H1 (cell line): ENCODE measurements at regions not wholly inside any gene's neighbourhood (a gene's known extent, or its start where the extent isn't known, plus 50 kb on each side); places are given as distances from the start of the nearest gene placed in this dataset.

Experiments
- CTCF ChIA-PET: fragments of 300-600 bp; sonication (Branson Sonifier 250); formaldehyde crosslinking; loops from one replicate; lab custom pipeline; 2021; ENCODE audit not compliant: partially characterized antibody; lab: Charles Lee
- POLR2A ChIA-PET: fragments of 300-600 bp; sonication (Branson Sonifier 250); formaldehyde crosslinking; loops from one replicate; lab custom pipeline; 2021; ENCODE audit warnings: inconsistent platforms; ENCODE audit not compliant: partially characterized antibody; lab: Charles Lee
- DNase-seq, 2 experiments: peaks; one replicate each; pipeline versions ENCODE4 v3.0.0 to v3.0.0-alpha.2; 2010 to 2022; ENCODE audit warnings: low spot score in 2 of 2, low read depth in 1 of 2, mixed read lengths in 1 of 2
- FAIRE-seq: peaks from 2 replicates; lab custom pipeline; 2011; peaks lifted over from hg19 to GRCh38; lab: Jason Lieb, UNC
- H2AFZ ChIP-seq: 2 replicates; pipeline ENCODE4 v1.8.1; 2012; ENCODE audit warnings: low read length, inconsistent platforms
- H2AK5ac ChIP-seq: 2 replicates; pipeline ENCODE4 v1.6.1; 2013; ENCODE audit warnings: low read depth, low read length
- H2BK120ac ChIP-seq: replicated peaks from 2 replicates; pipeline ENCODE3; 2013; ENCODE audit warnings: low read depth, low read length, inconsistent platforms
- H2BK12ac ChIP-seq: 2 replicates; pipeline ENCODE4 v1.6.1; 2013; ENCODE audit warnings: low read depth, low read length
- H2BK15ac ChIP-seq: 2 replicates; pipeline ENCODE4 v1.6.1; 2013; ENCODE audit warnings: low read length
- H2BK20ac ChIP-seq: 2 replicates; pipeline ENCODE4 v1.6.1; 2013; ENCODE audit warnings: low read length
- H2BK5ac ChIP-seq: 2 replicates; pipeline ENCODE4 v1.6.1; 2013; ENCODE audit warnings: low read depth, low read length
- H3K14ac ChIP-seq: 2 replicates; pipeline ENCODE4 v1.6.1; 2013; ENCODE audit warnings: inconsistent platforms; ENCODE audit not compliant: insufficient read length
- H3K18ac ChIP-seq: 2 replicates; pipeline ENCODE4 v1.6.1; 2013; ENCODE audit warnings: low read length; ENCODE audit errors: extremely low read depth
- H3K23ac ChIP-seq: 2 replicates; pipeline ENCODE4 v1.6.1; 2013; ENCODE audit warnings: inconsistent platforms; ENCODE audit not compliant: insufficient read length
- H3K23me2 ChIP-seq: 2 replicates; pipeline ENCODE4 v1.6.1; 2013; ENCODE audit warnings: low read depth, low read length
- H3K27ac ChIP-seq: 2 replicates; pipeline ENCODE4 v1.6.1; 2011; ENCODE audit warnings: low read depth, low read length, inconsistent platforms
- H3K27me3 ChIP-seq, 4 experiments: replicated peaks in 1 of 4; 1 replicate in 1 of 4; 2 replicates in 3 of 4; pipeline versions ENCODE4 v1.6.1 to v1.8.1; 2011 to 2013; ENCODE audit warnings: low read length in 3 of 4, mild to moderate bottlenecking in 3 of 4, inconsistent platforms in 2 of 4, mixed read lengths in 2 of 4, moderate library complexity in 1 of 4; ENCODE audit not compliant: control insufficient read depth in 3 of 4, insufficient read depth in 3 of 4; ENCODE audit errors: extremely low read depth in 1 of 4
- H3K36me3 ChIP-seq, 4 experiments: 2 replicates each; pipeline versions ENCODE4 v1.6.1 to v1.8.1; 2011 to 2013; ENCODE audit warnings: mild to moderate bottlenecking in 4 of 4, low read length in 3 of 4, moderate library complexity in 2 of 4, control low read depth in 1 of 4, inconsistent platforms in 1 of 4; ENCODE audit not compliant: insufficient read depth in 4 of 4, control insufficient read depth in 2 of 4
- H3K4ac ChIP-seq: replicated peaks from 2 replicates; pipeline ENCODE3; 2013; ENCODE audit warnings: low read length, low read depth, mixed read lengths, inconsistent platforms; ENCODE audit not compliant: insufficient read length
- H3K4me1 ChIP-seq, 4 experiments: replicated peaks in 1 of 4; 1 replicate in 1 of 4; 2 replicates in 3 of 4; pipeline versions ENCODE4 v1.6.1 to v1.8.1; 2011 to 2013; ENCODE audit warnings: low read length in 3 of 4, inconsistent platforms in 2 of 4, mixed read lengths in 1 of 4; ENCODE audit not compliant: insufficient read depth in 4 of 4, control insufficient read depth in 3 of 4
- H3K4me2 ChIP-seq, 2 experiments: 2 replicates each; pipeline versions ENCODE4 v1.6.1 to v1.8.1; 2011 to 2013; ENCODE audit warnings: low read depth in 2 of 2, low read length in 2 of 2, control low read depth in 1 of 2, inconsistent platforms in 1 of 2, mild to moderate bottlenecking in 1 of 2; ENCODE audit not compliant: insufficient read depth in 1 of 2
- H3K4me3 ChIP-seq, 4 experiments: fragments of 200-600, 300-600 bp in 1 of 4; sonication (generic), shearing (Covaris generic), sonication (Bioruptor Twin) in 1 of 4; 2 replicates each; pipeline versions ENCODE4 v1.5.1 to v1.8.1; 2011 to 2016; ENCODE audit warnings: low read length in 4 of 4, low read depth in 3 of 4, control low read depth in 2 of 4, inconsistent platforms in 2 of 4, mild to moderate bottlenecking in 2 of 4, mixed read lengths in 1 of 4, moderate library complexity in 1 of 4; ENCODE audit not compliant: insufficient read depth in 2 of 4; ENCODE audit errors: extremely low read depth in 1 of 4
- H3K56ac ChIP-seq: replicated peaks from 2 replicates; pipeline ENCODE3; 2013; ENCODE audit warnings: low read depth, mild to moderate bottlenecking, mixed read lengths, low read length, inconsistent platforms; ENCODE audit not compliant: insufficient read length
- H3K79me1 ChIP-seq: 2 replicates; pipeline ENCODE4 v1.6.1; 2013; ENCODE audit warnings: low read depth, low read length, control low read depth
- H3K79me2 ChIP-seq, 2 experiments: 2 replicates each; pipeline versions ENCODE4 v1.6.1 to v1.8.1; 2012 to 2013; ENCODE audit warnings: low read length in 2 of 2, mild to moderate bottlenecking in 2 of 2, inconsistent platforms in 1 of 2; ENCODE audit not compliant: insufficient read depth in 2 of 2, control insufficient read depth in 1 of 2
- H3K9ac ChIP-seq, 4 experiments: replicated peaks in 1 of 4; 1 replicate in 1 of 4; 2 replicates in 3 of 4; pipeline versions ENCODE4 v1.6.1 to v1.8.1; 2011 to 2013; ENCODE audit warnings: low read depth in 3 of 4, low read length in 3 of 4, control low read depth in 2 of 4, mild to moderate bottlenecking in 2 of 4, moderate library complexity in 2 of 4, inconsistent platforms in 1 of 4; ENCODE audit errors: extremely low read depth in 1 of 4
- H3K9me3 ChIP-seq, 2 experiments: 2 replicates each; pipeline versions ENCODE4 v1.6.1 to v1.8.1; 2012 to 2013; ENCODE audit warnings: mild to moderate bottlenecking in 2 of 2, moderate library complexity in 2 of 2, control low read depth in 1 of 2, inconsistent platforms in 1 of 2, low read depth in 1 of 2, low read length in 1 of 2, mixed read lengths in 1 of 2; ENCODE audit not compliant: insufficient read depth in 2 of 2
- H4K20me1 ChIP-seq, 2 experiments: replicated peaks in 1 of 2; 2 replicates each; pipeline versions ENCODE3 to v1.8.1; 2011 to 2013; ENCODE audit warnings: inconsistent platforms in 2 of 2, low read length in 2 of 2, mild to moderate bottlenecking in 1 of 2; ENCODE audit not compliant: insufficient read depth in 2 of 2, control insufficient read depth in 1 of 2
- H4K5ac ChIP-seq: 2 replicates; pipeline ENCODE4 v1.6.1; 2013; ENCODE audit warnings: low read length, low read depth, mixed read lengths, inconsistent platforms; ENCODE audit not compliant: insufficient read length
- H4K8ac ChIP-seq: 2 replicates; pipeline ENCODE4 v1.8.0; 2013; ENCODE audit warnings: mild to moderate bottlenecking, moderate library complexity, low read length, inconsistent platforms; ENCODE audit not compliant: insufficient read depth; ENCODE audit errors: extremely low read depth
- H4K91ac ChIP-seq: replicated peaks from 2 replicates; pipeline ENCODE3; 2013; ENCODE audit warnings: low read length, mixed read lengths, inconsistent platforms; ENCODE audit not compliant: insufficient read length
- ATF2 ChIP-seq: IDR thresholded peaks from 2 replicates; pipeline ENCODE4 v1.6.1; 2012; ENCODE audit warnings: low read length, inconsistent platforms
- ATF3 ChIP-seq: IDR thresholded peaks from 2 replicates; pipeline ENCODE4 v1.6.1; 2011; ENCODE audit warnings: low read depth, mild to moderate bottlenecking, low read length; ENCODE audit not compliant: insufficient read depth
- BRCA1 ChIP-seq: IDR thresholded peaks from 2 replicates; pipeline ENCODE4 v1.6.1; 2012; ENCODE audit warnings: low read depth, low read length, improper control_type of control experiment
- CEBPB ChIP-seq: IDR thresholded peaks from 2 replicates; pipeline ENCODE4 v1.6.1; 2012; ENCODE audit warnings: low read depth, low read length
- CREB1 ChIP-seq: IDR thresholded peaks from 2 replicates; pipeline ENCODE4 v1.6.1; 2012; ENCODE audit warnings: inconsistent platforms
- E2F6 ChIP-seq: IDR thresholded peaks from 2 replicates; pipeline ENCODE4 v1.6.1; 2012; ENCODE audit warnings: inconsistent platforms
- HDAC2 ChIP-seq, 2 experiments: fragments of 300-600 bp in 1 of 2; sonication (generic) in 1 of 2; IDR thresholded peaks; 2 replicates each; pipeline ENCODE4 v1.6.1; 2011 to 2012; ENCODE audit warnings: low read depth in 2 of 2, low read length in 2 of 2, mild to moderate bottlenecking in 2 of 2, moderate library complexity in 2 of 2, borderline replicate concordance in 1 of 2, inconsistent platforms in 1 of 2
- RBBP5 ChIP-seq: IDR thresholded peaks from 2 replicates; pipeline ENCODE4 v1.7.1; 2012; ENCODE audit warnings: low read depth, mild to moderate bottlenecking, inconsistent platforms, low read length, moderate library complexity, borderline replicate concordance
- RNF2 ChIP-seq: fragments of 200-900, 300-1000 bp; sonication (generic); IDR thresholded peaks from 2 replicates; pipeline ENCODE4 v1.7.1; 2016; ENCODE audit warnings: borderline replicate concordance, low read depth, mild to moderate bottlenecking, antibody characterized with exemption, low read length; ENCODE audit not compliant: poor library complexity, severe bottlenecking; ENCODE audit errors: missing control alignments
- SIN3A ChIP-seq, 2 experiments: IDR thresholded peaks in 1 of 2; conservative IDR thresholded peaks in 1 of 2; 2 replicates each; pipeline ENCODE4 v1.6.1; 2011 to 2012; ENCODE audit warnings: low read length in 2 of 2, improper control_type of control experiment in 1 of 2, low read depth in 1 of 2, mild to moderate bottlenecking in 1 of 2
- TAF7 ChIP-seq: optimal IDR thresholded peaks from 2 replicates; pipeline ENCODE3; 2011; ENCODE audit warnings: low read depth, mild to moderate bottlenecking, inconsistent platforms, low read length, moderate library complexity, borderline replicate concordance
- WGBS, 2 experiments: shearing (Covaris generic) in 1 of 2; methylation state at CpG; one replicate each; pipeline versions ENCODE4 v1.1.6 to v1.1.7; 2013 to 2015; ENCODE audit warnings: low lambda C conversion rate in 2 of 2, mixed read lengths in 2 of 2, inconsistent platforms in 1 of 2, low coverage in 1 of 2, missing lambda C conversion rate in 1 of 2; ENCODE audit not compliant: insufficient replicate concordance in 2 of 2, insufficient coverage in 1 of 2, insufficient read length in 1 of 2; ENCODE audit errors: extremely low coverage in 1 of 2, missing lambda C conversion rate in 1 of 2; 5-methylcytosine and 5-hydroxymethylcytosine counted together

GRCh38 chr3:153567011-153567410 is 405.0 kb downstream of the RAP2B start:
- H3K9me3 ChIP-seq: peaks cover 19 to 21% of the 10 kb centered on the region in 2 experiments
- ChIA-PET POLR2A (no interaction called here), CTCF (no interaction called here)
- 84% methylated on average over 1 of the region's 1 CpG; no CpG with 5 or more reads in 1 of the 2 experiments for WGBS, 2 experiments
- H3K27ac ChIP-seq: no peak overlapping the region
- H3K18ac ChIP-seq: no peak overlapping the region
- H3K14ac ChIP-seq: no peak overlapping the region
- DNase-seq: no peak
- H2BK120ac ChIP-seq: no peak overlapping the region
- no peak overlapping the region for H2BK12ac ChIP-seq
- H3K23ac ChIP-seq: no peak overlapping the region
- H2BK15ac ChIP-seq: no peak overlapping the region
- H3K79me1 ChIP-seq: no peaks in the 10 kb centered on the region
- H3K56ac ChIP-seq: no peak overlapping the region
- no peak overlapping the region for H4K5ac ChIP-seq
- H3K36me3 ChIP-seq: no peaks in the 10 kb centered on the region
- H3K23me2 ChIP-seq: no peaks in the 10 kb centered on the region
- H2AK5ac ChIP-seq: no peak overlapping the region
- no peak overlapping the region for H4K8ac ChIP-seq
- no peaks in the 10 kb centered on the region for H3K79me2 ChIP-seq
- no peak overlapping the region for H2BK5ac ChIP-seq
- H4K91ac ChIP-seq: no peak overlapping the region
- no peak overlapping the region for H3K4me2 ChIP-seq
- H3K27me3 ChIP-seq: no peaks in the 10 kb centered on the region
- H4K20me1 ChIP-seq: no peaks in the 10 kb centered on the region
- H3K4me1 ChIP-seq: no peaks in the 10 kb centered on the region
- no peak for FAIRE-seq
- no peak overlapping the region for H2AFZ ChIP-seq
- H3K9ac ChIP-seq: no peak overlapping the region
- no peak overlapping the region for H3K4me3 ChIP-seq
- H2BK20ac ChIP-seq: no peak overlapping the region
- no peak overlapping the region for H3K4ac ChIP-seq
- TF ChIP-seq SIN3A (conservative IDR thresholded peaks at IDR 0.05 in 1 of 2, IDR thresholded peaks at IDR 0.05 in 1 of 2; ENCODE audit: low read depth in 1 of 2, low read length in 2 of 2): no peak
- TF ChIP-seq ATF3: no peak
- no peak for TF ChIP-seq CREB1
- TF ChIP-seq CEBPB: no peak
- TF ChIP-seq E2F6: no peak
- TF ChIP-seq ATF2: no peak
- no peak for TF ChIP-seq RNF2
- TF ChIP-seq BRCA1: no peak
- TF ChIP-seq HDAC2 (IDR thresholded peaks at IDR 0.05; ENCODE audit: borderline replicate concordance in 1 of 2, low read depth in 2 of 2, low read length in 2 of 2): no peak
- no peak for TF ChIP-seq RBBP5
- TF ChIP-seq TAF7: no peak
